HepG2 (cell line): ENCODE measurements at regions not wholly inside any gene's neighbourhood (a gene's known extent, or its start where the extent isn't known, plus 50 kb on each side); places are given as distances from the start of the nearest gene placed in this dataset.

ENCODE experiments used
- ATAC-seq: fragments of 200-7000 bp; cut with Tn5 transposase; 3 replicates; pipeline ENCODE4 v1.9.1; 2020; ENCODE audit warnings: mild to moderate bottlenecking, moderate library complexity
- BruUV-seq: library from RNA; stranded (reverse); fragments of 400-500 nt; replicated peaks from 2 replicates; lab custom pipeline; 2021; lab: Mats Ljungman, UMichigan
- CTCF ChIA-PET: fragments of 300-600 bp; formaldehyde crosslinking; extraction: SDS; loops from one replicate; lab custom pipeline; 2021; ENCODE audit warnings: low total read pairs, inconsistent platforms, low intra/inter-chr PET ratio; lab: Yijun Ruan, JAX
- POLR2A ChIA-PET: fragments of 350-600 bp; sonication (Branson Sonifier 250); formaldehyde crosslinking; loops from one replicate; lab custom pipeline; 2020; ENCODE audit warnings: antibody characterized with exemption, inconsistent platforms; lab: Yijun Ruan, JAX
- DNase-seq: peaks from one replicate; pipeline ENCODE4 v3.0.0-alpha.2; 2015; ENCODE audit warnings: low spot score
- FAIRE-seq: peaks from 3 replicates; lab custom pipeline; 2011; peaks lifted over from hg19 to GRCh38; lab: Jason Lieb, UNC
- H2AFZ ChIP-seq: one replicate; pipeline ENCODE4 v1.6.1; 2011; ENCODE audit warnings: low read length, inconsistent platforms
- H3K27ac ChIP-seq: fragments of 300-600 bp; 3 replicates; pipeline ENCODE4 v1.8.0; 2011; ENCODE audit warnings: mixed run types, mild to moderate bottlenecking, mixed read lengths, low read length, inconsistent platforms; ENCODE audit not compliant: insufficient read depth; ENCODE audit errors: extremely low read length
- H3K27me3 ChIP-seq, 2 experiments: fragments of 200-600 bp in 1 of 2; 2 replicates in 1 of 2; 3 replicates in 1 of 2; pipeline versions ENCODE4 v1.6.0 to v1.8.0; 2011; ENCODE audit warnings: low read length in 2 of 2, mild to moderate bottlenecking in 2 of 2, moderate library complexity in 2 of 2, inconsistent platforms in 1 of 2; ENCODE audit not compliant: insufficient read depth in 2 of 2, control insufficient read depth in 1 of 2
- H3K36me3 ChIP-seq, 2 experiments: fragments of 200-600 bp in 1 of 2; replicated peaks in 1 of 2; 2 replicates in 1 of 2; 3 replicates in 1 of 2; pipeline versions ENCODE4 v1.5.1 to v1.8.0; 2011; ENCODE audit warnings: low read length in 2 of 2, inconsistent platforms in 1 of 2; ENCODE audit not compliant: insufficient read depth in 2 of 2, control insufficient read depth in 1 of 2
- H3K4me1 ChIP-seq: 2 replicates; pipeline ENCODE4 v1.5.1; 2012; ENCODE audit warnings: low read length, inconsistent platforms; ENCODE audit not compliant: insufficient read depth
- H3K4me2 ChIP-seq: 2 replicates; pipeline ENCODE4 v1.6.0; 2011; ENCODE audit warnings: low read depth, low read length, inconsistent platforms
- H3K4me3 ChIP-seq, 3 experiments: fragments of 200-600 bp in 1 of 3; sonication (generic), shearing (Covaris generic) in 1 of 3; replicated peaks in 1 of 3; 2 replicates each; pipeline ENCODE4 v1.5.1; 2011 to 2016; ENCODE audit warnings: low read length in 3 of 3, inconsistent platforms in 2 of 3, low read depth in 2 of 3, mild to moderate bottlenecking in 2 of 3, control low read depth in 1 of 3, mixed read lengths in 1 of 3; ENCODE audit not compliant: insufficient read depth in 1 of 3
- H3K79me2 ChIP-seq: one replicate; pipeline ENCODE4 v1.6.1; 2011; ENCODE audit warnings: low read length, inconsistent platforms; ENCODE audit not compliant: insufficient read depth
- H3K9ac ChIP-seq: 2 replicates; pipeline ENCODE4 v1.6.0; 2011; ENCODE audit warnings: mild to moderate bottlenecking, low read depth, low read length, inconsistent platforms; ENCODE audit not compliant: insufficient read depth
- H3K9me3 ChIP-seq: 2 replicates; pipeline ENCODE4 v1.5.1; 2012; ENCODE audit warnings: mild to moderate bottlenecking, low read length
- H4K20me1 ChIP-seq: 2 replicates; pipeline ENCODE4 v1.6.0; 2011; ENCODE audit warnings: inconsistent platforms, mild to moderate bottlenecking, low read length, moderate library complexity; ENCODE audit not compliant: insufficient read depth
- ARID3A ChIP-seq: IDR thresholded peaks from 2 replicates; pipeline ENCODE4 v1.6.1; 2012; ENCODE audit warnings: low read depth, low read length, improper control_type of control experiment
- BCL6 ChIP-seq: IDR thresholded peaks from 2 replicates; pipeline ENCODE4 v1.6.1; 2016; ENCODE audit warnings: missing genetic modification reagents, missing compliant biosample characterization
- FOXP1 ChIP-seq, 2 experiments: fragments of 450-650 bp in 1 of 2; IDR thresholded peaks; 2 replicates each; pipeline ENCODE4 v1.6.1; 2017 to 2018; ENCODE audit warnings: antibody characterized with exemption in 1 of 2
- HMGXB3 ChIP-seq: sonication (generic); formaldehyde crosslinking; IDR thresholded peaks from 2 replicates; pipeline ENCODE4 v1.4.0; 2020; ENCODE audit warnings: missing genetic modification reagents, borderline replicate concordance
- HNRNPK ChIP-seq: fragments of 200-400 bp; formaldehyde crosslinking; IDR thresholded peaks from 2 replicates; pipeline ENCODE4 v1.6.1; 2018; ENCODE audit warnings: low read length, low read depth, moderate library complexity, mild to moderate bottlenecking; ENCODE audit not compliant: poor library complexity, severe bottlenecking
- JARID2 ChIP-seq: sonication (generic); formaldehyde crosslinking; IDR thresholded peaks from 2 replicates; pipeline ENCODE4 v1.8.1; 2023; ENCODE audit warnings: missing genetic modification reagents, inconsistent platforms; ENCODE audit not compliant: insufficient replicate concordance
- MATR3 ChIP-seq: sonication (generic); formaldehyde crosslinking; IDR thresholded peaks from 2 replicates; pipeline ENCODE4 v1.4.0; 2020; ENCODE audit warnings: missing genetic modification reagents
- MED13 ChIP-seq: sonication (generic); formaldehyde crosslinking; IDR thresholded peaks from 2 replicates; pipeline ENCODE4 v1.5.0; 2020; ENCODE audit warnings: missing genetic modification reagents
- PCBP2 ChIP-seq: fragments of 200-400 bp; formaldehyde crosslinking; optimal IDR thresholded peaks from 2 replicates; pipeline ENCODE3; 2018; ENCODE audit warnings: low read length, low read depth; ENCODE audit not compliant: poor library complexity, severe bottlenecking
- ZBTB1 ChIP-seq: sonication (generic); formaldehyde crosslinking; IDR thresholded peaks from 2 replicates; pipeline ENCODE4 v1.4.0; 2020; ENCODE audit warnings: missing genetic modification reagents, borderline replicate concordance
- ZNF441 ChIP-seq: sonication (generic); formaldehyde crosslinking; IDR thresholded peaks from 2 replicates; pipeline ENCODE4 v1.7.0; 2021; ENCODE audit warnings: missing genetic modification reagents, borderline replicate concordance
- ZNF605 ChIP-seq: sonication (generic); formaldehyde crosslinking; IDR thresholded peaks from 2 replicates; pipeline ENCODE4 v1.8.0; 2022; ENCODE audit warnings: mild to moderate bottlenecking, missing genetic modification reagents
- WGBS: methylation state at CpG from one replicate; pipeline ENCODE4 v1.1.6; 2017; ENCODE audit warnings: low lambda C conversion rate; 5-methylcytosine and 5-hydroxymethylcytosine counted together
- in situ Hi-C: cut with HindIII; loops from 2 replicates; pipeline ENCODE4 v1.10.0; 2017; ENCODE audit warnings: low pct_unique_long_range_greater_than_20kb; ENCODE audit not compliant: extremely low pct_ligation_motif_present
- intact Hi-C: fragments of 100-400 bp; cut with micrococcal nuclease; formaldehyde crosslinking; loops from one replicate; pipeline ENCODE4 v1.10.0; 2022; ENCODE audit not compliant: unreplicated experiment

- POLR2A ChIA-PET = no interaction called here
- DNase-seq = no peak
- TF ChIP-seq ARID3A (no peak), HNRNPK (peak; percentile 63), BCL6 (CRISPR knock-in tag) (no peak), MATR3 (CRISPR knock-in tag) (no peak), ZBTB1 (CRISPR knock-in tag) (no peak), JARID2 (CRISPR knock-in tag) (no peak), PCBP2 (peak; percentile 50)
- no TSS peak for BruUV-seq
- CTCF ChIA-PET = no interaction called here
- Histone ChIP-seq H3K4me3 (no peak overlapping the region), H3K27ac (no peak overlapping the region), H3K27me3 (no peaks in the 10 kb centered on the region), H3K4me2 (no peak overlapping the region), H2AFZ (no peak overlapping the region), H3K4me1 (no peaks in the 10 kb centered on the region), H3K79me2 (no peaks in the 10 kb centered on the region), H3K36me3 (no peaks in the 10 kb centered on the region), H3K9me3 (no peaks in the 10 kb centered on the region), H4K20me1 (no peaks in the 10 kb centered on the region), H3K9ac (no peak overlapping the region)
- no peak for FAIRE-seq
- no peak for ATAC-seq
- in situ Hi-C loops = no loop called here
- intact Hi-C loops = no loop called here
- WGBS = 11% methylated on average over 5 of the region's 5 CpGs
These were observed 101.7 kb upstream of the RAP2B start for GRCh38 chr3:153060346-153060745.

- BruUV-seq = no TSS peak
- ATAC-seq = no peak
- 19% methylated on average over 4 of the region's 4 CpGs for WGBS
- TF ChIP-seq MED13 (CRISPR knock-in tag) (no peak), FOXP1 (IDR thresholded peaks at IDR 0.05) (no peak), FOXP1 (CRISPR knock-in tag; IDR thresholded peaks at IDR 0.05) (no peak), ZNF605 (CRISPR knock-in tag) (no peak), HMGXB3 (CRISPR knock-in tag) (no peak), ZNF441 (CRISPR knock-in tag) (no peak)
These were observed 100.0 kb upstream of the RAP2B start for GRCh38 chr3:153061938-153062528.

More at GRCh38 chr3:153061938-153062528, 100.0 kb upstream of the RAP2B start:
- H3K27me3 ChIP-seq = no peaks in the 10 kb centered on the region
- H4K20me1 ChIP-seq = no peaks in the 10 kb centered on the region
- no peak for FAIRE-seq
- ChIA-PET CTCF (no interaction called here), POLR2A (no interaction called here)
- H3K36me3 ChIP-seq = no peaks in the 10 kb centered on the region
- no peak overlapping the region for H3K27ac ChIP-seq
- DNase-seq = no peak
- intact Hi-C loops (no loop called here), in situ Hi-C loops (no loop called here)
- H3K9me3 ChIP-seq = no peaks in the 10 kb centered on the region
- no peak overlapping the region for H3K4me3 ChIP-seq
- H3K4me2 ChIP-seq = no peak overlapping the region
- H3K4me1 ChIP-seq = no peaks in the 10 kb centered on the region
- no peak overlapping the region for H3K9ac ChIP-seq
- H3K79me2 ChIP-seq = no peaks in the 10 kb centered on the region
- H2AFZ ChIP-seq = no peak overlapping the region
